HG02840 (cell line): ENCODE measurements at regions not wholly inside any gene's neighbourhood (a gene's known extent, or its start where the extent isn't known, plus 50 kb on each side); places are given as distances from the start of the nearest gene placed in this dataset.

Experiments
- ATAC-seq: cut with Tn5 transposase; IDR thresholded peaks from one replicate; pipeline ENCODE4 v1.9.1; 2021; ENCODE audit warnings: mild to moderate bottlenecking, moderate library complexity, moderate number of reproducible peaks; ENCODE audit not compliant: unreplicated experiment, low FRiP score

- ATAC-seq = no peak
Measured at GRCh38 chr17:72587773-72588511, 467.1 kb downstream of the SOX9 start.

- no peak for ATAC-seq
Measured at GRCh38 chr17:72588561-72588960, 467.7 kb downstream of the SOX9 start.

- ATAC-seq = no peak
Measured at GRCh38 chr17:72588961-72589360, 468.1 kb downstream of the SOX9 start.

- ATAC-seq = no peak
Measured at GRCh38 chr17:72590382-72590781, 469.6 kb downstream of the SOX9 start.

GRCh38 chr17:72590882-72591281, 470.1 kb downstream of the SOX9 start:
- no peak for ATAC-seq

GRCh38 chr17:72591289-72592241, 470.7 kb downstream of the SOX9 start:
- ATAC-seq = no peak

- ATAC-seq = peak; percentile 59
Measured at GRCh38 chr17:72592242-72592966, 471.6 kb downstream of the SOX9 start.

- no peak for ATAC-seq
Measured at GRCh38 chr17:72592967-72593325, 472.1 kb downstream of the SOX9 start.

GRCh38 chr17:72594248-72594647, 473.4 kb downstream of the SOX9 start:
- no peak for ATAC-seq
